HCT116 (cell line): ENCODE measurements at regions not wholly inside any gene's neighbourhood (a gene's known extent, or its start where the extent isn't known, plus 50 kb on each side); places are given as distances from the start of the nearest gene placed in this dataset.

Source experiments
- ATAC-seq: fragments of 200-7000 bp; cut with Tn5 transposase; 2 replicates; pipeline ENCODE4 v1.9.1; 2020; ENCODE audit warnings: mild to moderate bottlenecking, moderate library complexity
- BruUV-seq: library from RNA; stranded (reverse); fragments of 400-500 nt; replicated peaks from 2 replicates; lab custom pipeline; 2021; lab: Mats Ljungman, UMichigan
- CTCF ChIA-PET: fragments of 300-600 bp; sonication (Branson Sonifier 250); formaldehyde crosslinking; loops from one replicate; lab custom pipeline; 2021; ENCODE audit warnings: antibody characterized with exemption; lab: Charles Lee
- POLR2A ChIA-PET: fragments of 300-600, 350-600 bp; sonication (Branson Sonifier 250); formaldehyde crosslinking; loops from one replicate; lab custom pipeline; 2021; ENCODE audit warnings: antibody characterized with exemption; lab: Charles Lee
- RAD21 ChIA-PET, 2 experiments: fragments of 300-600 bp; sonication (Branson Sonifier 250); formaldehyde crosslinking; loops; one replicate each; lab custom pipeline; 2023; ENCODE audit warnings: low total read pairs in 2 of 2; ENCODE audit not compliant: uncharacterized antibody in 2 of 2, unreplicated experiment in 2 of 2, low non-redundant PET in 1 of 2; lab: Charles Lee
- DNase-seq: peaks from one replicate; pipeline ENCODE4 v3.0.0-alpha.2; 2010; ENCODE audit warnings: low read depth, low spot score
- H2AFZ ChIP-seq: fragments of 200-600 bp; shearing (Covaris generic), sonication (generic); 2 replicates; pipeline ENCODE4 v1.6.1; 2017; ENCODE audit warnings: low read depth, mixed run types, mixed read lengths, antibody characterized with exemption, low read length; ENCODE audit not compliant: poor library complexity, severe bottlenecking
- H3K27ac ChIP-seq: 2 replicates; pipeline ENCODE4 v1.5.1; 2012; ENCODE audit warnings: low read depth, low read length
- H3K27me3 ChIP-seq: fragments of 200-600 bp; sonication (generic); 2 replicates; pipeline ENCODE4 v1.6.1; 2016; ENCODE audit warnings: mixed run types, low read length, mixed read lengths; ENCODE audit not compliant: insufficient read depth
- H3K36me3 ChIP-seq, 2 experiments: fragments of 200-500 bp in 1 of 2; fragments of 200-600 bp in 1 of 2; sonication (Bioruptor generic) in 1 of 2; sonication (generic) in 1 of 2; 2 replicates each; pipeline versions ENCODE4 v1.5.1 to v1.6.1; 2014 to 2016; ENCODE audit warnings: low read length in 2 of 2, inconsistent platforms in 1 of 2, mixed read lengths in 1 of 2, mixed run types in 1 of 2; ENCODE audit not compliant: insufficient read depth in 2 of 2, control insufficient read depth in 1 of 2
- H3K4me1 ChIP-seq, 2 experiments: fragments of 200-600 bp in 1 of 2; sonication (generic) in 1 of 2; 2 replicates each; pipeline versions ENCODE4 v1.5.1 to v1.6.1; 2012 to 2017; ENCODE audit warnings: low read length in 2 of 2, inconsistent platforms in 1 of 2, mild to moderate bottlenecking in 1 of 2, mixed read lengths in 1 of 2, mixed run types in 1 of 2, moderate library complexity in 1 of 2; ENCODE audit not compliant: insufficient read depth in 2 of 2, control insufficient read depth in 1 of 2
- H3K4me2 ChIP-seq: fragments of 200-600 bp; sonication (generic); 2 replicates; pipeline ENCODE4 v1.6.1; 2017; ENCODE audit warnings: mixed run types, low read length, mixed read lengths
- H3K4me3 ChIP-seq, 2 experiments: fragments of 200-600 bp in 1 of 2; sonication (generic) in 1 of 2; replicated peaks in 1 of 2; 2 replicates each; pipeline ENCODE4 v1.5.1; 2011 to 2016; ENCODE audit warnings: low read length in 2 of 2, control low read depth in 1 of 2, low read depth in 1 of 2, mild to moderate bottlenecking in 1 of 2, mixed read lengths in 1 of 2, mixed run types in 1 of 2
- H3K79me2 ChIP-seq: fragments of 200-600 bp; sonication (generic); 2 replicates; pipeline ENCODE4 v1.6.1; 2017; ENCODE audit warnings: mild to moderate bottlenecking, mixed run types, low read length, moderate library complexity, mixed read lengths; ENCODE audit not compliant: insufficient read depth
- H3K9ac ChIP-seq: fragments of 200-600 bp; sonication (generic); 2 replicates; pipeline ENCODE4 v1.6.1; 2016; ENCODE audit warnings: low read length, mixed read lengths
- H3K9me2 ChIP-seq: fragments of 200-600 bp; sonication (generic), shearing (Covaris generic); 2 replicates; pipeline ENCODE4 v1.6.1; 2017; ENCODE audit warnings: mixed run types, mild to moderate bottlenecking, moderate library complexity; ENCODE audit not compliant: insufficient read depth
- H3K9me3 ChIP-seq, 2 experiments: fragments of 200-500 bp in 1 of 2; fragments of 200-600 bp in 1 of 2; sonication (Bioruptor generic) in 1 of 2; sonication (generic) in 1 of 2; 2 replicates each; pipeline ENCODE4 v1.6.1; 2014 to 2017; ENCODE audit warnings: low read length in 2 of 2, mixed read lengths in 2 of 2, inconsistent platforms in 1 of 2, low read depth in 1 of 2, mild to moderate bottlenecking in 1 of 2, mixed run types in 1 of 2, moderate library complexity in 1 of 2; ENCODE audit not compliant: control insufficient read depth in 1 of 2, insufficient read depth in 1 of 2
- H4K20me1 ChIP-seq: fragments of 200-600 bp; sonication (generic), shearing (Covaris generic); 2 replicates; pipeline ENCODE4 v1.6.1; 2017; ENCODE audit warnings: mixed run types, mild to moderate bottlenecking, moderate library complexity; ENCODE audit not compliant: insufficient read depth
- CBX3 ChIP-seq: IDR thresholded peaks from 2 replicates; pipeline ENCODE4 v1.6.1; 2012; ENCODE audit warnings: low read depth
- CEBPB ChIP-seq: IDR thresholded peaks from 2 replicates; pipeline ENCODE4 v1.6.1; 2012; ENCODE audit warnings: low read depth
- EZH2 ChIP-seq: fragments of 200-600 bp; sonication (generic); IDR thresholded peaks from 2 replicates; pipeline ENCODE4 v1.6.1; 2017; ENCODE audit warnings: antibody characterized with exemption, mixed run types
- FOSL1 ChIP-seq: IDR thresholded peaks from 2 replicates; pipeline ENCODE4 v1.6.1; 2012; ENCODE audit warnings: low read depth
- JUND ChIP-seq: IDR thresholded peaks from 2 replicates; pipeline ENCODE4 v1.6.1; 2012
- RAD21 ChIP-seq: IDR thresholded peaks from 2 replicates; pipeline ENCODE4 v1.6.1; 2012; ENCODE audit warnings: low read depth, mild to moderate bottlenecking
- SIN3A ChIP-seq: IDR thresholded peaks from 2 replicates; pipeline ENCODE4 v1.6.1; 2012; ENCODE audit warnings: low read depth
- SP1 ChIP-seq: IDR thresholded peaks from 2 replicates; pipeline ENCODE4 v1.6.1; 2012; ENCODE audit warnings: low read depth
- SRF ChIP-seq: IDR thresholded peaks from 2 replicates; pipeline ENCODE4 v1.6.1; 2012; ENCODE audit warnings: low read depth
- TCF7L2 ChIP-seq: IDR thresholded peaks from 2 replicates; pipeline ENCODE4 v1.7.0; 2011; ENCODE audit warnings: borderline replicate concordance, inconsistent platforms; ENCODE audit not compliant: insufficient read depth, insufficient read length; ENCODE audit errors: extremely low read depth
- YY1 ChIP-seq: IDR thresholded peaks from 2 replicates; pipeline ENCODE4 v1.6.1; 2011; ENCODE audit warnings: low read length, low read depth, moderate library complexity, mild to moderate bottlenecking; ENCODE audit not compliant: insufficient replicate concordance; ENCODE audit errors: extremely low read depth
- ZFX ChIP-seq: fragments of 450-650 bp; IDR thresholded peaks from 2 replicates; pipeline ENCODE4 v1.6.1; 2017
- ZNF274 ChIP-seq: fragments of 200-500 bp; sonication (Bioruptor generic); IDR thresholded peaks from 2 replicates; pipeline ENCODE4 v1.6.1; 2014; ENCODE audit warnings: mild to moderate bottlenecking, low read depth, low read length, inconsistent platforms
- intact Hi-C: fragments of 100-400 bp; cut with micrococcal nuclease; formaldehyde crosslinking; loops from 2 replicates; pipeline ENCODE4 v1.10.0; 2022
- TF ChIP-seq, protein P1 (sequence below), 3 experiments: fragments of 200-600 bp in 1 of 3; sonication (generic) in 1 of 3; IDR thresholded peaks in 2 of 3; conservative IDR thresholded peaks in 1 of 3; 2 replicates each; pipeline ENCODE4 v1.5.1; 2012 to 2017; ENCODE audit warnings: low read depth in 2 of 3, low read length in 2 of 3, antibody characterized with exemption in 1 of 3, borderline replicate concordance in 1 of 3, control low read depth in 1 of 3, mild to moderate bottlenecking in 1 of 3, mixed read lengths in 1 of 3, mixed run types in 1 of 3, moderate library complexity in 1 of 3; ENCODE audit not compliant: insufficient read depth in 1 of 3

DNA sequence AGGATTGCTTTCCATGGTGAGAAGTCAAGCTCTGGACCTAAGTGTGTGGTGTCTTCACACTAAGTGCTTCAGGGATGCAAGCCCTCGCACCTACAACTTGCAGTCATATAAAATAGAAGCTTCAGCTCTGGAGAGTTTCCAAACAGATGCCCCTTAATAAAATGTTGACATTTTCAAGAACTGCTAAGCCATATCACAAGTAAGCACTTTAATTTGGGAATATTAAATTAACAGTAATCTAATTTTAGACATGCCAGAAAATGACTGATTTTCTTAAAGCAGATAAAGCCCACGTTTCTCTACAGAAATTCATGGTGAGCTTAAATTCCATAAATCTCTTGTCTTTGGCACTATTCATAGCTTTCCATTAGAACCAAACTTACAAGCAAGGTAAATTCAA, 600.1 kb upstream of the FLRT2 start:
- no TSS peak for BruUV-seq
- no peak overlapping the region for H3K27ac ChIP-seq
- intact Hi-C loops = no loop called here
- H3K27me3 ChIP-seq = no peaks in the 10 kb centered on the region
- H3K36me3 ChIP-seq = no peaks in the 10 kb centered on the region
- H3K9me2 ChIP-seq = no peaks in the 10 kb centered on the region
- peaks cover 0 to 18% of the 10 kb centered on the region in 2 experiments; a peak in 2 of 4 replicates for H3K9me3 ChIP-seq
- no peak for TF ChIP-seq CBX3
- no peak for TF ChIP-seq RAD21
- no peak for TF ChIP-seq CEBPB
- no peak for TF ChIP-seq ZNF274
- TF ChIP-seq ZFX = no peak
- TF ChIP-seq, protein P1, sequence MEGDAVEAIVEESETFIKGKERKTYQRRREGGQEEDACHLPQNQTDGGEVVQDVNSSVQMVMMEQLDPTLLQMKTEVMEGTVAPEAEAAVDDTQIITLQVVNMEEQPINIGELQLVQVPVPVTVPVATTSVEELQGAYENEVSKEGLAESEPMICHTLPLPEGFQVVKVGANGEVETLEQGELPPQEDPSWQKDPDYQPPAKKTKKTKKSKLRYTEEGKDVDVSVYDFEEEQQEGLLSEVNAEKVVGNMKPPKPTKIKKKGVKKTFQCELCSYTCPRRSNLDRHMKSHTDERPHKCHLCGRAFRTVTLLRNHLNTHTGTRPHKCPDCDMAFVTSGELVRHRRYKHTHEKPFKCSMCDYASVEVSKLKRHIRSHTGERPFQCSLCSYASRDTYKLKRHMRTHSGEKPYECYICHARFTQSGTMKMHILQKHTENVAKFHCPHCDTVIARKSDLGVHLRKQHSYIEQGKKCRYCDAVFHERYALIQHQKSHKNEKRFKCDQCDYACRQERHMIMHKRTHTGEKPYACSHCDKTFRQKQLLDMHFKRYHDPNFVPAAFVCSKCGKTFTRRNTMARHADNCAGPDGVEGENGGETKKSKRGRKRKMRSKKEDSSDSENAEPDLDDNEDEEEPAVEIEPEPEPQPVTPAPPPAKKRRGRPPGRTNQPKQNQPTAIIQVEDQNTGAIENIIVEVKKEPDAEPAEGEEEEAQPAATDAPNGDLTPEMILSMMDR (IDR thresholded peaks at IDR 0.05 in 2 of 3, conservative IDR thresholded peaks at IDR 0.05 in 1 of 3; ENCODE audit: borderline replicate concordance in 1 of 3, insufficient read depth in 1 of 3, low read depth in 2 of 3, low read length in 2 of 3) = no peak
- no peak for TF ChIP-seq YY1
- no peak for TF ChIP-seq TCF7L2
- TF ChIP-seq SRF = no peak
- TF ChIP-seq SIN3A = no peak
- TF ChIP-seq SP1 = no peak
- no peak for TF ChIP-seq EZH2
- no peak for TF ChIP-seq FOSL1
- no peak for TF ChIP-seq JUND
- ChIA-PET RAD21 (no interaction called here), POLR2A (no interaction called here), CTCF (no interaction called here)
- ATAC-seq = no peak
- H3K4me1 ChIP-seq = no peaks in the 10 kb centered on the region
- H3K9ac ChIP-seq = no peak overlapping the region
- H3K79me2 ChIP-seq = no peaks in the 10 kb centered on the region
- DNase-seq = no peak
- H3K4me3 ChIP-seq = no peak overlapping the region
- no peaks in the 10 kb centered on the region for H4K20me1 ChIP-seq
- no peak overlapping the region for H3K4me2 ChIP-seq
- H2AFZ ChIP-seq = no peak overlapping the region
